Tongue (tissue), 1 donor: ENCODE measurements at regions not wholly inside any gene's neighbourhood (a gene's known extent, or its start where the extent isn't known, plus 50 kb on each side); places are given as distances from the start of the nearest gene placed in this dataset.

Experiments used
- DNase-seq: peaks from one replicate; pipeline ENCODE4 v3.0.0-alpha.2; 2015

DNA sequence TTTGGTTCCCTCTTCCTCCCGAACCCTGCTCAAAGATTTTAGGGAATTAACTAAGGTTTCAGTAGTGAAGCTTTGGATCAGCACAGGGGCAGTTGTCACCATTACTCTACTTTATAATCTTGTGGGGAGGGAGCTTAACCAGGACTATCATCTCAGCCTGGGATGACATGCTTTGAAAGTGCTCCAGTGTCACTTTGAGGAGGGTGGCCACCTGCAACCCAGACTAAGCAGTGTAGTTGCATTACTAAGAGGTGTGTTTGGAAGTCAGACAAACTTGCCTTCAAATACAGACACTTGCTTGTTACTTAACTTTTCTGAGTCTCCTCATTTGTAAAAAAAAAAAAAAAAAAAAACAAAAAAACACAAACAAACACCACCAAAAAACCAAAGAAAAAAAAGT lies 340.3 kb upstream of the TBL1XR1 start:
- no peak for DNase-seq

GRCh38 chr3:177538048-177538749 lies 340.9 kb upstream of the TBL1XR1 start:
- peak; percentile 48 for DNase-seq

GRCh38 chr3:177538750-177539730 lies 341.8 kb upstream of the TBL1XR1 start:
- peak; percentile 42 for DNase-seq

- DNase-seq, result no peak
Observed at GRCh38 chr3:177541541-177541940, 344.3 kb upstream of the TBL1XR1 start.

DNA sequence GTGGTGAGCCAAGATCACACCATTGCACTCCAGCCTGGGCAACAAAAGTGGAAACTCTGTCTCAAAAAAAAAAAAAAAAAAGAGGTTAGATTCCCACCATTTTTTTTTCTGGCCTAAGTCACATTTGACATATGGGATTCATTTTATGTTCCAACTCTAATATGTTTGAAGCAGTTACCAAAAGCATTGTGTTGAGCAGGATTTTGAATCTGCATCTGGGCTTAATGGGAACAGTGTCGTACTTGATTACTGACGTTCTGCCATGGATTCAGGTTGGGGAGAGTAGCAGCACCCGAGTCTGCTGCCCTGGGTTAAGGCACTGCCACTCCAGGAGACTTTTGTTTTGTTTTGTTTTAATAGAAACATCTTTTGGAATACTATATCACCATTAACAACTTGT lies 348.7 kb upstream of the TBL1XR1 start:
- no peak for DNase-seq

DNA sequence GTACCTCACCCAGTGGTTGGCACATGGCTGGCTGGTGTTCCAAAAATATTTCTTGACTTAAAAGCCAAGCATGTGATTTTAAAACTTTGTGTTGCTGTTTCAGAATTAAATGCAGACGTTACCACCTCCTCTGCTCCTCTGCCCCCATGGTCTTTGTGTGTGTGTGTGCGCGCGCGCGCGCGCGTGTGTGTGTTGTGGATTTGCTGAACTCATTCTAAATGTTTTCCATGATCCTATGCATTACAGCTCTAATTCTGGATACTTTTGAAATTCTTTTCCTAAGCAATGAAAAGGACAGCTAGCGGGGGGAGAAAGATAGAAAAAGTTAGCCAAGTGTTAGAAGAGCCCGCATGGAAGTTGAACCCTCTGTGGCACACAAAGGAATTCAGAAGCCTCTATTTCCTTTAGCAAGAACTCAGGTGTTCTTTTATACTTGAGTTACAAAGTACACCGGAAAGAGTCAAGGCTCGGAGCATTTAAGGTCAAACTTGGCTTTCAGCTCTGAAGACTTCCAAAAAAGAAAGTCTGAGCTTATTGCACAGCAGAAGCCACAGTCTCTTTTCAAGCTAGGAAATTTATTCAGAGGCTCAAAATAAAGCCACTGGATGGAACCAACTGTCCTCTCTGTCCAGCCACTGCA lies 350.5 kb upstream of the TBL1XR1 start:
- DNase-seq, result no peak

DNA sequence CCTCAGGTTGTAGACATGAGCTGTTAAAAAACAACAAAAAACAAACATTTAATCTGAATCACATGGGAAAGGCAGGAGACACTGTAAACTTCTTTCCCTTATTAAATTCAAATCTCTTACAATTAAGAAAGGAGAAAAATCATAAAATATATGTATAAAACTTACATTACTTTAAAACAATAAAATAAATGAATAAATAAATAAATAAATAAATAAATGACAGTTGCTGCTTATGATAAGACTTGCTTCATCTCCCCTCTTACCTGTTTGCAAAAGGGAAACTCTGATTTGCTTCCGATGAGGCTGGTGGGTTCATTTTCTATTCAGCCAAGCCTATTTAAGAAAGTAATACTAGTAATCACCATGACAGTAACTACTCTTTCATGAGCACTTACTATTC lies 353.4 kb upstream of the TBL1XR1 start:
- DNase-seq, result no peak

GRCh38 chr3:177551431-177551836 lies 354.2 kb upstream of the TBL1XR1 start:
- no peak for DNase-seq

GRCh38 chr3:177552051-177552450 lies 354.8 kb upstream of the TBL1XR1 start:
- no peak for DNase-seq

DNA sequence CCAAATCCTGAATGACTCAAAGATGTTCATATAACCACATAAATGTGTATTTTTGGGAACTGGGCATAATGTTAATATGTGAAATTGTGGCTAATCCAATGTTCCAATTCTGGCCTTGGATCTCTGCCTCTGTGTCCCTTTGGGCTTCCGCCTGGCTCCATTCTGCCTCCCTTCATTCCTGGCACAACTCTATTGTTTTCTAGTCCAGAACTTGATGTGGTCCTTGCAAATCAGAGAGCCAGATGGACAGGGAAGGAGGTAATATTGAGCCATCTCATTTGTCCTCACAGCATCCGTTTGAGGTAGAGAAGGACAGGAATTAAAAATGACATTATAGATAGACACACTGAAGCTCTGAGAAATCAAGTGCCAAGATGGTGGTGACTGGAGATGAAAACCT lies 355.7 kb upstream of the TBL1XR1 start:
- no peak for DNase-seq

DNA sequence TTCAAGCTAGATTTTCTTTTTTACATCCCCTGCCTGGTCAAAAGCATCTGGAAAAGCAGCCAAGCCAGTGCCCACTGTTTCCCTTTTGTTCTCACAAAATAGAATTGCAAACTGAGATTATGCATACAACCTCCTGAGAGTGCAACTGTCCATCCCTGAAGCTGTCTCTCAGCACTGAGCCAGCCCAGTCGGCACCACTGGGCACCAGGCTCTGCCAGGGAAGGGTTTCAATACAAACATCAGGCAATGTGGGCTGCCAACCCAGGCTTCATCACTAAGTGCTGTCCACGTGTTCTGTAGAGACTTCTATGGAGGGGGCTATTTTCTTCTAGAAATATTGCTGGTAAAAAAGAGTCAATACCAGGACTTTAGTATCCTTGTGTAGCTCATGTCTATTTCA lies 356.3 kb upstream of the TBL1XR1 start:
- no peak for DNase-seq

GRCh38 chr3:177554895-177555759 lies 357.8 kb upstream of the TBL1XR1 start:
- DNase-seq, result no peak

DNA sequence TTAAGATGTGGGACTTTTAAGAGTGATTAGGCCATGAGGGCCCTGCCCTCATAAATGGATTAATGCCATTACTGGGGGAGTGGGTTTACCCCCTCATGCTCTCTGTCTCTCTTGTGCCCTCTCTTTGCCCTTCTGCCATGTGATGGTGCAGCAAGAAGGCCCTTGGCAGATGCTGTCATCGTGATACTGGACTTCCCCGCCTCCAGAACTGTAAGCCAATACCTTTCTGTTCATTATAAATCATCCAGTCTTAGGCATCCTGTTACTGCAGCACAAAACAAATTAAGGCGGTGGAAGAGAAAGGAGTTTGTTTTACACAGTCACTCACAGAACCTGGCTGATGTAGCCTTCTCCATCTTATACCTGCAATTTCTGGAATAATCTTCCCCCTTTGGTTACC lies 360.3 kb upstream of the TBL1XR1 start:
- no peak for DNase-seq

GRCh38 chr3:177561365-177561764 lies 364.1 kb upstream of the TBL1XR1 start:
- no peak for DNase-seq

GRCh38 chr3:177561769-177562392 lies 364.6 kb upstream of the TBL1XR1 start:
- no peak for DNase-seq

- no peak for DNase-seq
Observed at GRCh38 chr3:177563243-177563780, 366.0 kb upstream of the TBL1XR1 start.

- no peak for DNase-seq
Observed at GRCh38 chr3:177563792-177564191, 366.5 kb upstream of the TBL1XR1 start.

DNA sequence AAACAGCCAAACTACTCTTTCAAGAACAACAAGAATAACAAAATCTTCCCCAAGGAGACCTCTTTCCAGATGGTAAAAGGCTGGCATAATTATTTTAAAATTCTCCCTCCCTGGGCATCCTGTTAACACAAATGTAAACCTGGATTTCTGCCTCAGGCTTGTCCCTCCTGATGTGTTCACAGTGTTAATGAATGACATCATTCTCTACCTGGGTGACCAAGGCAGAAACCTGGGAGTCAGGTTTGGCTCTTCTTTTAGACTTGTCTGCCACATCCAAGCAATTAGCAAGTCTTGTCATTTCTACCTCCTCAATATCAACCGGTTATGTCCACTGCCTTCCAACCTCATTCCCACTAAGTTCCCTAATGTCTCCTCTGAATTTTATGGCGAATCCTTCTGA lies 368.7 kb upstream of the TBL1XR1 start:
- no peak for DNase-seq

DNA sequence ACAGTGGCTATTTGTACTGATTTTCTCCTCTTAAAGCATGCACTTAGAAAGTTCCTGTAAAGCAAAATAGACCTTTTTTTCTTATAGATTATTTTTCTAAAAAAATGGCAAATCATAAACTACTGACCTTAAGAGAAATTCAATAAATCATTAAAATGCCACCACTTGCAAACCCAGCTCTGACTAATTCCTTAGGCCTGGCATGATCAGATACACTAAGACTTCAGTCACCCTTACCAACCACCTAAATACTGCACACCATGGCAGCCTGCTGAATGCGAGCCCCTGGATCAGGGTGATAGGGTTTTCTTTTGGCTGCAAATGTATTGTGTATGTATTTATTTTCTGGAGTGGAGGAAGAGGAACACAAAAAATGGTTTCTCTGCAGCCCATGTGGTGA lies 370.6 kb upstream of the TBL1XR1 start:
- no peak for DNase-seq

DNA sequence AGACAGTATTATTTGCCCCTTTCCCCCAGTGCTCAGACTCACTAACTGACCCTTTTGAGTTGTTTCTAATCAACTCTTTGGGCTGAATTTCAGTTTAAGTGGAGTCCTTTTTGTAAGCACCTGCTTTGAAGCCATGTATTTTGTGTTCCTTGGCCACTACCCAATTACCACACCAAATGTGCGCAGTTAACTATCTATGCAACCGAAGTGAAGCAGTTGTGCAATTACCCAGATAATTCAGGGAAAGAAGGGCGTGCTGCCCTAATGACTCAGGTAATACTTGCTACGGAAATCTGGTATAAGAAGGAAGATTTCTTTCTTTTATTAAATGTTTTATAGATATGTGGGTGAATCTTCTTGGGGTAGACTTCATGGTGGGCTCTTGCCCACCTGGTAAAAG lies 371.9 kb upstream of the TBL1XR1 start:
- no peak for DNase-seq
